ENCODE measurements at regions not wholly inside any gene's neighbourhood (a gene's known extent, or its start where the extent isn't known, plus 50 kb on each side); places are given as distances from the start of the nearest gene placed in this dataset.

GRCh38 chr18:44543387-44543786 lies 137.3 kb upstream of the SETBP1 start:
- Mint-ChIP-seq H3K27me3 (no peaks in the 10 kb centered on the region), H3K9me3 (ENCODE audit: insufficient read depth) (no peaks in the 10 kb centered on the region), H3K4me3 (no peak overlapping the region), H3K27ac (no peak overlapping the region), H3K4me1 (peaks cover 29% of the 10 kb centered on the region)
- no peak overlapping the region for H2AFZ ChIP-seq (ENCODE audit: insufficient read depth, low read depth, low read length, poor library complexity, severe bottlenecking)
- no peak overlapping the region for H3K9ac ChIP-seq (ENCODE audit: low read length)
- DNase-seq (no peak), ATAC-seq (ENCODE audit: low read depth) (no peak)
- no peaks in the 10 kb centered on the region for H3K36me3 ChIP-seq (replicated peaks in 1 of 2; ENCODE audit: control extremely low read depth in 1 of 2, control insufficient read depth in 1 of 2, extremely low read depth in 1 of 2, insufficient read depth in 2 of 2, low read length in 1 of 2)
- no peak for TF ChIP-seq EZH2 (IDR thresholded peaks at IDR 0.05; ENCODE audit: borderline replicate concordance, insufficient read depth, low read depth, low read length, poor library complexity, severe bottlenecking)
- no peak for TF ChIP-seq CTCF (IDR thresholded peaks at IDR 0.05)
- H4K20me1 ChIP-seq (ENCODE audit: control insufficient read depth, insufficient read depth, low read length, poor library complexity, severe bottlenecking) = no peaks in the 10 kb centered on the region
- ChIA-PET POLR2A (no interaction called here), CTCF (interaction anchor here (0.8 kb wide), 1 partner anchor 670 kb away, joined by 3 read pairs; no protein-coding TSS in a partner anchor)
- no peak overlapping the region for H3K4me3 ChIP-seq (ENCODE audit: control extremely low read depth in 1 of 5, extremely low read depth in 1 of 5, insufficient read depth in 1 of 5, low read depth in 2 of 5, low read length in 4 of 5)
- no peaks in the 10 kb centered on the region for H3K27me3 ChIP-seq (replicated peaks in 1 of 4; ENCODE audit: control extremely low read depth in 1 of 4, control insufficient read depth in 3 of 4, insufficient read depth in 4 of 4, low read length in 3 of 4)
- no peaks in the 10 kb centered on the region for H3K9me3 ChIP-seq (ENCODE audit: control extremely low read depth in 1 of 3, control insufficient read depth in 2 of 3, insufficient read depth in 1 of 3, low read length in 2 of 3)
- intact Hi-C loops (cut with micrococcal nuclease) = no loop called here
- H3K4me1 ChIP-seq (ENCODE audit: control insufficient read depth in 2 of 2, insufficient read depth in 2 of 2, low read length in 2 of 2) = peaks cover 24 to 26% of the 10 kb centered on the region in 2 donors
- no peaks in the 10 kb centered on the region for H3K79me2 ChIP-seq (ENCODE audit: control insufficient read depth, insufficient read depth, low read length)
- no CpG with 5 or more reads among the region's 2 CpGs for WGBS (ENCODE audit: insufficient coverage)
- no peak overlapping the region for H3K27ac ChIP-seq (ENCODE audit: low read length in 2 of 2)
- no peak overlapping the region for H3K4me2 ChIP-seq (replicated peaks; ENCODE audit: low read depth, low read length, poor library complexity, severe bottlenecking)

- ChIA-PET CTCF (no interaction called here), POLR2A (no interaction called here)
- Mint-ChIP-seq H3K27ac (no peak overlapping the region), H3K4me3 (no peak overlapping the region), H3K27me3 (no peaks in the 10 kb centered on the region), H3K9me3 (ENCODE audit: insufficient read depth) (no peaks in the 10 kb centered on the region), H3K4me1 (peaks cover 44% of the 10 kb centered on the region)
- TF ChIP-seq CTCF (IDR thresholded peaks at IDR 0.05) (no peak), EZH2 (IDR thresholded peaks at IDR 0.05; ENCODE audit: borderline replicate concordance, insufficient read depth, low read depth, low read length, poor library complexity, severe bottlenecking) (no peak)
- intact Hi-C loops (cut with micrococcal nuclease) = no loop called here
- Histone ChIP-seq H3K9ac (ENCODE audit: low read length) (no peak overlapping the region), H3K27ac (ENCODE audit: low read length in 2 of 2) (no peak overlapping the region), H3K4me3 (ENCODE audit: control extremely low read depth in 1 of 5, extremely low read depth in 1 of 5, insufficient read depth in 1 of 5, low read depth in 2 of 5, low read length in 4 of 5) (no peak overlapping the region), H3K4me2 (replicated peaks; ENCODE audit: low read depth, low read length, poor library complexity, severe bottlenecking) (no peak overlapping the region), H3K27me3 (replicated peaks in 1 of 4; ENCODE audit: control extremely low read depth in 1 of 4, control insufficient read depth in 3 of 4, insufficient read depth in 4 of 4, low read length in 3 of 4) (no peaks in the 10 kb centered on the region), H3K9me3 (ENCODE audit: control extremely low read depth in 1 of 3, control insufficient read depth in 2 of 3, insufficient read depth in 1 of 3, low read length in 2 of 3) (no peaks in the 10 kb centered on the region), H3K4me1 (ENCODE audit: control insufficient read depth in 2 of 2, insufficient read depth in 2 of 2, low read length in 2 of 2) (peaks cover 34 to 40% of the 10 kb centered on the region in 2 donors), H4K20me1 (ENCODE audit: control insufficient read depth, insufficient read depth, low read length, poor library complexity, severe bottlenecking) (no peaks in the 10 kb centered on the region), H3K79me2 (ENCODE audit: control insufficient read depth, insufficient read depth, low read length) (no peaks in the 10 kb centered on the region), H3K36me3 (replicated peaks in 1 of 2; ENCODE audit: control extremely low read depth in 1 of 2, control insufficient read depth in 1 of 2, extremely low read depth in 1 of 2, insufficient read depth in 2 of 2, low read length in 1 of 2) (no peaks in the 10 kb centered on the region), H2AFZ (ENCODE audit: insufficient read depth, low read depth, low read length, poor library complexity, severe bottlenecking) (no peak overlapping the region)
- WGBS (ENCODE audit: insufficient coverage) = 100% methylated on average over 2 of the region's 2 CpGs
- DNase-seq = no peak
- ATAC-seq (ENCODE audit: low read depth) = no peak
Observed at GRCh38 chr18:44545359-44545985, 135.2 kb upstream of the SETBP1 start.

All from B cell (primary cell).